ENCODE measurements at regions not wholly inside any gene's neighbourhood (a gene's known extent, or its start where the extent isn't known, plus 50 kb on each side); places are given as distances from the start of the nearest gene placed in this dataset.

- intact Hi-C loops (cut with DNase I): no loop called here
- no peak for DNase-seq
These were observed 134.9 kb upstream of the CEP162 start for GRCh38 chr6:84362193-84362821.

GRCh38 chr6:84361372-84362192, 134.1 kb upstream of the CEP162 start:
- Histone ChIP-seq H3K4me3 (no peak overlapping the region), H3K27ac (no peak overlapping the region), H3K36me3 (no peaks in the 10 kb centered on the region), H3K4me1 (no peaks in the 10 kb centered on the region), H3K27me3 (no peaks in the 10 kb centered on the region), H3K9me3 (peaks cover 0 to 3% (median 0%) of the 10 kb centered on the region in 11 donors)
- DNase-seq (no peak), ATAC-seq (no peak)
- no peak for TF ChIP-seq CTCF (IDR thresholded peaks at IDR 0.05)
- WGBS, 2 donors: 22 to 27% methylated on average over 3 of the region's 3 CpGs
- intact Hi-C loops (cut with DNase I): no loop called here

More at GRCh38 chr6:84362193-84362821, 134.9 kb upstream of the CEP162 start:
- no peak for TF ChIP-seq CTCF (IDR thresholded peaks at IDR 0.05)
- H3K36me3 ChIP-seq: no peaks in the 10 kb centered on the region
- no peak for ATAC-seq
- 45 to 57% methylated on average over 1 of the region's 1 CpG for WGBS, 2 donors
- H3K4me1 ChIP-seq: no peaks in the 10 kb centered on the region
- H3K4me3 ChIP-seq: no peak overlapping the region
- H3K27ac ChIP-seq: no peak overlapping the region
- no peaks in the 10 kb centered on the region for H3K27me3 ChIP-seq
- H3K9me3 ChIP-seq: peaks cover 0 to 3% (median 0%) of the 10 kb centered on the region in 11 donors

GRCh38 chr6:84360039-84360438, 132.6 kb upstream of the CEP162 start:
- peaks cover 0 to 9% (median 0%) of the 10 kb centered on the region in 11 donors for H3K9me3 ChIP-seq
- H3K4me1 ChIP-seq: no peaks in the 10 kb centered on the region
- 77 to 82% methylated on average over 5 of the region's 5 CpGs for WGBS, 2 donors
- no peaks in the 10 kb centered on the region for H3K36me3 ChIP-seq
- no peak overlapping the region for H3K27ac ChIP-seq
- no peak for ATAC-seq
- H3K27me3 ChIP-seq: no peaks in the 10 kb centered on the region
- no peak for TF ChIP-seq CTCF (IDR thresholded peaks at IDR 0.05)
- DNase-seq: no peak
- no peak overlapping the region for H3K4me3 ChIP-seq
- intact Hi-C loops (cut with DNase I): no loop called here

- no peak for DNase-seq
- ATAC-seq: no peak
- no peak overlapping the region for H3K4me3 ChIP-seq
These were observed 131.1 kb upstream of the CEP162 start for GRCh38 chr6:84358581-84358980.

More at GRCh38 chr6:84358581-84358980, 131.1 kb upstream of the CEP162 start:
- H3K4me1 ChIP-seq: no peaks in the 10 kb centered on the region
- H3K36me3 ChIP-seq: no peaks in the 10 kb centered on the region
- H3K9me3 ChIP-seq: peaks cover 0 to 9% (median 0%) of the 10 kb centered on the region in 11 donors
- WGBS, 2 donors: 88 to 95% methylated on average over 3 of the region's 3 CpGs
- H3K27me3 ChIP-seq: no peaks in the 10 kb centered on the region
- intact Hi-C loops (cut with DNase I): no loop called here
- no peak overlapping the region for H3K27ac ChIP-seq
- no peak for TF ChIP-seq CTCF (IDR thresholded peaks at IDR 0.05)
